ENCODE measurements at regions not wholly inside any gene's neighbourhood (a gene's known extent, or its start where the extent isn't known, plus 50 kb on each side); places are given as distances from the start of the nearest gene placed in this dataset.

- TF ChIP-seq CTCF (IDR thresholded peaks at IDR 0.05) (no peak), POLR2A (IDR thresholded peaks at IDR 0.05) (no peak)
Observed at GRCh38 chr5:124349931-124350330, 396.5 kb downstream of the ZNF608 start.

All from right lobe of liver (tissue), 4 donors.